ENCODE measurements at regions not wholly inside any gene's neighbourhood (a gene's known extent, or its start where the extent isn't known, plus 50 kb on each side); places are given as distances from the start of the nearest gene placed in this dataset.

DNA sequence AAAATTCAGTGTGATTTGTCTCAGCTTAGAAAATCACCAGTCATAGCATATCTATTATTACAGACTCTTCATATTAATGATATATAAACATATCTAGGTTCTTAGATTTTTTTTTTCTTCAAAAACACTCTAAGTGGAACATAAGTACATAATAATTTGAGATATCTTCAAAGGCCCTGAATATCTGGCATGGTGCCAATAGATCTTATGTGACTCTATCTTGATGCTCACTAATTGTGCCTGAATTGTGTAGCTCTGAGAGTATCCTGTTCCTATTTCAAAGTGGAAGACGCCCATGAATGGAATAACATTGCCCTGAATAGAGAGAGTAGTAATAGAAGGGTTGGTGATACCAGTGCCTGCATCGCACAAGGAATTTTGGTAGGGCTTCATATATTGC, 1312.7 kb upstream of the USP15 start:
- Histone ChIP-seq H4K20me1 (ENCODE audit: control insufficient read depth, extremely low read depth, insufficient read depth, low read length) (no peaks in the 10 kb centered on the region), H3K79me2 (ENCODE audit: control insufficient read depth, insufficient read depth, low read length) (no peaks in the 10 kb centered on the region), H3K4me1 (ENCODE audit: control insufficient read depth, extremely low read depth, insufficient read depth, low read length) (no peaks in the 10 kb centered on the region), H3K9ac (ENCODE audit: control insufficient read depth, extremely low read depth, insufficient read depth, low read length) (no peak overlapping the region), H3K4me3 (ENCODE audit: control insufficient read depth in 2 of 3, extremely low read depth in 1 of 3, insufficient read depth in 2 of 3, low read depth in 1 of 3, low read length in 3 of 3) (no peak overlapping the region), H2AFZ (ENCODE audit: control insufficient read depth, low read length) (no peak overlapping the region), H3K36me3 (ENCODE audit: control insufficient read depth in 2 of 2, extremely low read depth in 1 of 2, insufficient read depth in 2 of 2, low read length in 2 of 2) (no peaks in the 10 kb centered on the region), H3K27ac (ENCODE audit: control insufficient read depth, insufficient read depth, low read length) (no peak overlapping the region), H3K9me3 (ENCODE audit: control insufficient read depth, low read depth, low read length) (no peaks in the 10 kb centered on the region), H3K4me2 (ENCODE audit: control insufficient read depth, extremely low read depth, insufficient read depth, low read depth, low read length) (no peak overlapping the region), H3K9me1 (ENCODE audit: control insufficient read depth, extremely low read depth, insufficient read depth, low read length) (no peaks in the 10 kb centered on the region), H3K27me3 (ENCODE audit: control insufficient read depth, extremely low read depth, insufficient read depth, low read length) (no peaks in the 10 kb centered on the region)
- dilution Hi-C loops (cut with MboI; ENCODE audit: extremely low pct_ligation_motif_present, low sequenced_read_pairs), result no loop called here
- FAIRE-seq (no peak), DNase-seq (ENCODE audit: low read depth, low spot score) (no peak)
- TF ChIP-seq EZH2 (IDR thresholded peaks at IDR 0.05; ENCODE audit: low read length), result no peak
- TF ChIP-seq, protein P1, sequence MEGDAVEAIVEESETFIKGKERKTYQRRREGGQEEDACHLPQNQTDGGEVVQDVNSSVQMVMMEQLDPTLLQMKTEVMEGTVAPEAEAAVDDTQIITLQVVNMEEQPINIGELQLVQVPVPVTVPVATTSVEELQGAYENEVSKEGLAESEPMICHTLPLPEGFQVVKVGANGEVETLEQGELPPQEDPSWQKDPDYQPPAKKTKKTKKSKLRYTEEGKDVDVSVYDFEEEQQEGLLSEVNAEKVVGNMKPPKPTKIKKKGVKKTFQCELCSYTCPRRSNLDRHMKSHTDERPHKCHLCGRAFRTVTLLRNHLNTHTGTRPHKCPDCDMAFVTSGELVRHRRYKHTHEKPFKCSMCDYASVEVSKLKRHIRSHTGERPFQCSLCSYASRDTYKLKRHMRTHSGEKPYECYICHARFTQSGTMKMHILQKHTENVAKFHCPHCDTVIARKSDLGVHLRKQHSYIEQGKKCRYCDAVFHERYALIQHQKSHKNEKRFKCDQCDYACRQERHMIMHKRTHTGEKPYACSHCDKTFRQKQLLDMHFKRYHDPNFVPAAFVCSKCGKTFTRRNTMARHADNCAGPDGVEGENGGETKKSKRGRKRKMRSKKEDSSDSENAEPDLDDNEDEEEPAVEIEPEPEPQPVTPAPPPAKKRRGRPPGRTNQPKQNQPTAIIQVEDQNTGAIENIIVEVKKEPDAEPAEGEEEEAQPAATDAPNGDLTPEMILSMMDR (optimal IDR thresholded peaks at IDR 0.05 in 1 of 3, IDR thresholded peaks at IDR 0.05 in 1 of 3, conservative IDR thresholded peaks at IDR 0.05 in 1 of 3; ENCODE audit: extremely low read depth in 1 of 3, insufficient read depth in 2 of 3, low read length in 3 of 3), result no peak

DNA sequence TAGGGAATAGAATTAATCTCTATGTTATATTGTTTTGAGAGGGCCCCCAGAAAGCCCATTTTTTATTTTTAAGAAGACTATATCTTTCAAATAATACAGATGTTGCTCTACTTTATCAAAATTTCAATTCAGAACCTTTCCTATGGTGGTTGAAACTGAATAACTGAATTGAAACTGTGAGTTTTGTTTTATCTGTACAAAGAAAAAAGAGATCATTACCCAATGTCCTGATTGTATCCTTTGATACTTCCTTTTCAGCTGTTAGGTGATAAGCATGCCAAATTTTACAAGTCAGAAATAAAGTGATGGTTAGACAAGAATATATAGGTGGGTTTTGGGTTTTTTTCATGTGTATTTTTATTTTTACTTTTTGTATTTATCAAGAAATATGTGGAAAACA, 1293.1 kb upstream of the USP15 start:
- no peaks in the 10 kb centered on the region for H3K9me1 ChIP-seq (ENCODE audit: control insufficient read depth, extremely low read depth, insufficient read depth, low read length)
- no peak overlapping the region for H3K9ac ChIP-seq (ENCODE audit: control insufficient read depth, extremely low read depth, insufficient read depth, low read length)
- no peak overlapping the region for H2AFZ ChIP-seq (ENCODE audit: control insufficient read depth, low read length)
- no peaks in the 10 kb centered on the region for H3K79me2 ChIP-seq (ENCODE audit: control insufficient read depth, insufficient read depth, low read length)
- H3K36me3 ChIP-seq (ENCODE audit: control insufficient read depth in 2 of 2, extremely low read depth in 1 of 2, insufficient read depth in 2 of 2, low read length in 2 of 2), result no peaks in the 10 kb centered on the region
- H3K4me3 ChIP-seq (ENCODE audit: control insufficient read depth in 2 of 3, extremely low read depth in 1 of 3, insufficient read depth in 2 of 3, low read depth in 1 of 3, low read length in 3 of 3), result no peak overlapping the region
- FAIRE-seq (no peak), DNase-seq (ENCODE audit: low read depth, low spot score) (no peak)
- no peak for TF ChIP-seq EZH2 (IDR thresholded peaks at IDR 0.05; ENCODE audit: low read length)
- TF ChIP-seq, protein P1 (optimal IDR thresholded peaks at IDR 0.05 in 1 of 3, IDR thresholded peaks at IDR 0.05 in 1 of 3, conservative IDR thresholded peaks at IDR 0.05 in 1 of 3; ENCODE audit: extremely low read depth in 1 of 3, insufficient read depth in 2 of 3, low read length in 3 of 3), result no peak
- dilution Hi-C loops (cut with MboI; ENCODE audit: extremely low pct_ligation_motif_present, low sequenced_read_pairs), result no loop called here
- H3K9me3 ChIP-seq (ENCODE audit: control insufficient read depth, low read depth, low read length), result no peaks in the 10 kb centered on the region
- no peaks in the 10 kb centered on the region for H3K4me1 ChIP-seq (ENCODE audit: control insufficient read depth, extremely low read depth, insufficient read depth, low read length)
- H3K27me3 ChIP-seq (ENCODE audit: control insufficient read depth, extremely low read depth, insufficient read depth, low read length), result no peaks in the 10 kb centered on the region
- no peaks in the 10 kb centered on the region for H4K20me1 ChIP-seq (ENCODE audit: control insufficient read depth, extremely low read depth, insufficient read depth, low read length)
- no peak overlapping the region for H3K4me2 ChIP-seq (ENCODE audit: control insufficient read depth, extremely low read depth, insufficient read depth, low read depth, low read length)
- H3K27ac ChIP-seq (ENCODE audit: control insufficient read depth, insufficient read depth, low read length), result no peak overlapping the region
